ENCODE measurements at regions not wholly inside any gene's neighbourhood (a gene's known extent, or its start where the extent isn't known, plus 50 kb on each side); places are given as distances from the start of the nearest gene placed in this dataset.

DNA sequence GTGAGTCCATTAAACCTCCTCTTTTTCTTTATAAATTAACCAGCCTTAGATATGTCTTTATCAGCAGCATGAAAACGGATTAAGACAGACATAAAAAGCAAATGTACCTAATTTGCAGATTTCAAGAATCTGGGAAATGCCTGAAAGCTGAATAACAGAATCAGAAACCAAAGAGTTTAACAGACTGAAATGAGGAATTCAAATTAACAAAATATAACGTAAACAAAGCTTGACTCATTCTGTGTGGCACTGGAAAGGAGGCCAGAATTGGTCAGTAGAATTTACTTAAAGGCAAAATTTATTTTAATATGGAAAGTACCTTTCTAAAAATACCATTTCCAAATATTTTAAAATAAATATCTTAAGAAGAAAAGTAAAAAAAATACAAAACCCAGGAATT lies 540.6 kb upstream of the HTR2A start:
- TF ChIP-seq POLR2AphosphoS5 (IDR thresholded peaks at IDR 0.05) = no peak
- TF ChIP-seq, protein P1, sequence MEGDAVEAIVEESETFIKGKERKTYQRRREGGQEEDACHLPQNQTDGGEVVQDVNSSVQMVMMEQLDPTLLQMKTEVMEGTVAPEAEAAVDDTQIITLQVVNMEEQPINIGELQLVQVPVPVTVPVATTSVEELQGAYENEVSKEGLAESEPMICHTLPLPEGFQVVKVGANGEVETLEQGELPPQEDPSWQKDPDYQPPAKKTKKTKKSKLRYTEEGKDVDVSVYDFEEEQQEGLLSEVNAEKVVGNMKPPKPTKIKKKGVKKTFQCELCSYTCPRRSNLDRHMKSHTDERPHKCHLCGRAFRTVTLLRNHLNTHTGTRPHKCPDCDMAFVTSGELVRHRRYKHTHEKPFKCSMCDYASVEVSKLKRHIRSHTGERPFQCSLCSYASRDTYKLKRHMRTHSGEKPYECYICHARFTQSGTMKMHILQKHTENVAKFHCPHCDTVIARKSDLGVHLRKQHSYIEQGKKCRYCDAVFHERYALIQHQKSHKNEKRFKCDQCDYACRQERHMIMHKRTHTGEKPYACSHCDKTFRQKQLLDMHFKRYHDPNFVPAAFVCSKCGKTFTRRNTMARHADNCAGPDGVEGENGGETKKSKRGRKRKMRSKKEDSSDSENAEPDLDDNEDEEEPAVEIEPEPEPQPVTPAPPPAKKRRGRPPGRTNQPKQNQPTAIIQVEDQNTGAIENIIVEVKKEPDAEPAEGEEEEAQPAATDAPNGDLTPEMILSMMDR (IDR thresholded peaks at IDR 0.05) = no peak
- TF ChIP-seq POLR2A (IDR thresholded peaks at IDR 0.05) = no peak
